GM19240 (cell line): ENCODE measurements at regions not wholly inside any gene's neighbourhood (a gene's known extent, or its start where the extent isn't known, plus 50 kb on each side); places are given as distances from the start of the nearest gene placed in this dataset.

Source experiments
- DNase-seq: peaks from one replicate; pipeline ENCODE4 v3.0.0; 2011; ENCODE audit warnings: low spot score; ENCODE audit not compliant: insufficient read length

DNA sequence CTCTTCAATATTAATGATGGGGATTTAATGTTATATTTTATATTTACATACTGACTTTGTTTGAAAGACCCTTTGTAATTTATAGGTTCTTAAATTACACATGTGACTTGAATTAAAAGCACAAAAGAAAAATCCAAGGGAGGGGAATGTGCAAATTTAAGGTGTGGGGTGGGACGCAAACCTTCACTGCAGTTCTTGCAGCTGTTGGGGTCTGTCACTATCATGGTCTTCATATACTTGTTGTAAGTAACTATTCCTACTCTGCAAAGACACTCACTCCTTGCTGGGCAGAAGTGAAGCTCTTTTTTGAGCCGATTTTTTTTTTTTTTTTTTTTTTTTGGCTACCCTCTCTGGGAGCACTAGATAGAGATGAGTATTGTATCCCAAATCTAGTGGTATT lies 505.3 kb downstream of the ARHGEF28 start:
- DNase-seq: no peak

DNA sequence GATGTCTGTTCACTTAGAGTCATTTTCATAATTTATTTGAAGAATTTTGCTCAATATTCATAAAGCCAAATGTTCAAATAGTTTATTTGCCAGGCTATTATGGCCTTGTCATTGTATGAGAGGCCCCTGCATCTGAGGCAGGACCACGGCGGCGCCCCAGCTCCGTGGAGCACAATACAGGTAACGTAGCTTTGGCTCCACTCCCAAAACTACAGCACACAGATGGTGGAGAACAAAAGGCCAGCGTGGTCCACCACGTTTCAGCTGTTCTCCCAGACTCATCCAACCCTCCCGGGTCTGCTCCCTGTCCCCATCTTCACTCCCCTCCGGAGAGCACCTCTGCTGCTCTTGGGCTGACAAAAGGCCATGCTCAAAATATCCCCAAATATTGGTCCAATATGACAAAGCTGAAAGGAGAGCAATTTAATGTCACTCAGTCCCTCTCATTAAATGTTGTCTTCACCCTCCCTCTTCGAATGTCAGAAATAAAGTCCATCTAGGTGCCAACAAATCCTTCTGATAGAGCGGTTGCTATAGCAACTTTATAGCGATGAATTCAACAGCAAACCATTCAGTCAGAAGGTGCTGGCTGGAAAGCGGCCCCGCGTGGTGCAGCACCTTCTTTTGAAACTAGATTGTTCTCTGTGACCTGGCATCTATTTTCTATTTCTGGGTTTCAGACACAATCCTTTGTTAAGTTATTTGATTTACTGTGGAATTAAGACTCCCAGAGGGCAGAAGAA lies 504.3 kb downstream of the ARHGEF28 start:
- DNase-seq: no peak

DNA sequence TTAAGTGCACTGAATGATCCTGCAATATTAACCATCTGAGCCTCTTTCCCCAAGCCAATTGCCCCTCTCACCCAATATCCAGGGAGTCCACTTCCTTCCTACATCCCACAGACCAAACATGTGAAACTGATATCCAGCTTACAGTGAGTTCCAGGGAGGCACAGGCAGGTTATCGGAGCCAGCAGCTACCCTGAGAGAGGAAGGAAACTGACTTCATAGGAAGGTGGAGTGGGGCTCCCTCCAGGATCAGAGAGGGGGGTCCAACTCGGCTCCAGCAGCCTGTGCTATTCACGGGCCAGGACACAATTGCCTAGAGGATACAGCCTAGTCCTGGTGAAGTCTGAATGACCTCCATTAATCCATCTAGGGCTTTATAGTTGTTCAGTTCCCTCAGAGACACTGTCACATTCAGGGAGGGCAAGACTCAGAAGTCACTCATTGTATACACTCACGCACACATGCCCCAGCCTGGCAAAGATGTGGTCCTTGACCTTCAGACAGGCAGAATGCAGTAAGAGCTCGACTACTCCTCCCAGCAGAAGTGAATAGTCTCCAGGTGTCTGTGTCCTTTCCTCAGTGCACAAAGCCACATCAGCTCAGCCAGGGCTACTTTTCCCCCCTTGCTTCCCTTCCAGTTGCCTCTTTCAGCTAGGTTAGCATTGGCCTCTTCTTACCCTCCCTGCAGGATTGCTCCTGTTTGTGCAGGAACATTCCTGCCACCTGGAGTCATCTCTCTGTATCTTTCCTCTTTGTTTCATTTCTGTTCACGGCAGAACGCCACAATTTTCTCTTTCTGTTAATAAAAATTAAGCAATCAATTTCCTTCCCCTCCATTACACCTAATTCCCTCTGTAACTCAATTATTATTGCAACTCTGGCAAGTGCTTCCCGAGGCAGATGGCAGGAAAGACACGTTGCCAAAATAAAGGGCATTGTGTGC lies 501.7 kb downstream of the ARHGEF28 start:
- DNase-seq: no peak

DNA sequence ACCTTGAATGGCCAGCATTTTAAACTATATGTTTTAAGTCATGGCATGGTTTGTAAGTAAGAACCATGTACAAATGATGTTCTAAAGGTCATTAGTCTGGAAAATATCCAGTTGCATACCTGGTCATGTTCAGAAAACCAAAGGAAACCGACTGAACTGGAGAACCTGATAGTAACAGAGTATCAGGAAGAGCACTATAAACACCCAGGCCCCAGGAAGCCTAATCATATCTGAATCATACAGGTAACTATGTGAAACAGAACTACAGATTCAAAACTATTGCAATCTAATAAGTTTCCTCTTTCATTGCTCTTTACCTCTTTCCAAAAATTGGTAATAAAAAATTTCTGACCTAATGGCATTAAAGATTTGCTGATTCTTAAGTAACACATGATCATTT lies 500.3 kb downstream of the ARHGEF28 start:
- no peak for DNase-seq

DNA sequence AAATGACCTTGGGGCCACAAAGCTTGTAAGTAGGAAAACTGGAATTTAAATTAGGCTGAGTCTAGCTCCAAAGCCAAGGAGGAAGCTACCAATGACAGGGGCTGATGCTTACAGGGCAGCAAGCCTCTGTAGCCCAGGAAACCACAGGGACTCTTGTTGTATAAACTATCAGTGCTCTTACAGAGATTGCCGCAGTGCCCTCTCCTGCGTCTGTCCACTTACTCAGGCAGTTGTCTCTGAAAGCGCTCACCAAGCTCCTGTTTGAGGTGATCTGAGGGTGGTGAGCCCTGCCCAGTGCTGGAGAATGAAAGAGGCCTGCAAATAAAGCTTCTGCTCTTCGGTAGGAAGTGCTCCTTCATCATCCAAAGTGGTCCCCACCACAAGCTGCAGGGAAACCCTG lies 498.8 kb downstream of the ARHGEF28 start:
- no peak for DNase-seq

DNA sequence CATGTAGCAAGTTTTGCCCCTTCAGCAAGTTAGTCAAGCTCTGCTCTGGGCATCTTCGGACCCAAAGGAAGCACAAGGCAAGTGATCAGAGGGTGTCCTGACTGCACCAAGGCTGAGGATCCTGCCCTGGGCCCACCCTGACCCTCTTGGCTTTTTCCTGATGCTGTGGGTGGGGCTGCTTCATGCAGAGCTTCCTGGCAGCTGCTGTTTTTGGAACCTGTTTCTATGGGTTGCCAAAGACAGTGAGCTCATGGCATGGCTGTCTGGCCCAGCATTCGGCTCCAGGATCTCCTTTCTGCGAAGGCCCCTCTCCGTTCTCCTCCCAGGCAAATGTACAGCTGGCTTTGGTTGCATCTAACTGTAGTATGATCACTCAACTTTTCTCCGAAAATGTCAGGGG lies 497.9 kb downstream of the ARHGEF28 start:
- DNase-seq: no peak

DNA sequence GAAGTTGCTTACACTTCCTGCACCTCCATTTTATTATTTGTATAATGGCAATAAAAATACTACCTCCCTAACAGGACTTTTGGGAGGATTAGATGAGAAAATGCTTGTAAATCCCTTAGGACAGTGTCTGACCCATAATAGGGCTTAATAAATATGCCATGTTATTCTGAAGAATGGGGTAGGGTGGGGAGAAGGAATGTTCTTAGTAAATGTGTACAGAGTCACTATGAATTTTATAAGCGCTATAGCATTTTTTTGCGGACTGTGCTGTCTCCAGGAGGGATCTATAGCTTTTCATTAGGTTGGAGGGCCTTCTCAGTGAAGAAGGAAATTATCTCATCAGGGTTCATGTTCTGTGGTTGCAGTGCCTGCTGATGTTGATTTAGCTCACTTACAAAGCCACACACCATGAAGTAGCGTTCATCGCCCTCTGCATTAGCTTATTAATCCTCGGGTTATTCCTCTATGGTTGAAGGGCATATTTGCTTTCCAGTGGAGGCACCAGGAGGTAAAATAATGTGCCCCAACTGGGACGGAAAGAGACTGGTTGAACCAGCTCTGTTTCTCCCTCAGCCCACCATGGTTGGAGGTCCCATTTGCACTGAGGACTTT lies 497.1 kb downstream of the ARHGEF28 start:
- DNase-seq: no peak

DNA sequence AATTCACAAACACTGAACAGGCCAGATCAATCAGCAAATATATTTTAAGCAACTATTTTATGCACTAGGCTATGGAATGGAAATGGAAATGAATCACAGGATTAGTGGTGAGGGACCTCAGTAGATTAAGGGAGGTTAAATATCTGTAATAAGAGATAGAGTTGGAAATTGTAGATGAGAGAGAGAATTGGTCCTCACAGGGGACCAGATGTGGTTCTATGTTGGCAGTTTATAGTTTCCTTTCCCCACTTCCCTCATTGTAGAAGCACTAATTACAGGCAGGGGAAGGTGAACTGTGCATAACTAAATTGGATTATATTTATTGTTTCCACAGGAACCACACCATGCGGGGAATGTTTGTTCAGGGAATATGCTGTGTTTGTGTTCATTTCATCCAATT lies 496.2 kb downstream of the ARHGEF28 start:
- DNase-seq: no peak

DNA sequence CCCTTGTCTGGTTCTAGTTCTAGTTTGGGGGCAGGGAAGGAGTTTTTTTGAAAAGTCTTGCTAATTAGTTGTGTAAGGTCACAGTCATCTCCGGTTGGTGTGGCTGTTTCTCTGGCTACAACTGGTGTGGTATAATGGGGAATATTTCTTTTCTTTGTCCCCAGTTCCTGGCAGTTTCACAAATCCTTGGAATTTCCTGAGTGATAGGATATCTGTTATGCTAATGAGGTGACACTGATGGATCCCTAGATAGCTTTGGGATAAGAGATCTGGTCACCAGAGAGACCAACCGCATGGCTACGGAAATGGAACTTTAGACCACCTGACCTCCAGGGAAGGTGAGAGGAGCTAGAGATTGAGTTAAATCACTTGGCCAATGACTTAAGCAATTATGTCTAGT lies 494.6 kb downstream of the ARHGEF28 start:
- DNase-seq: no peak

DNA sequence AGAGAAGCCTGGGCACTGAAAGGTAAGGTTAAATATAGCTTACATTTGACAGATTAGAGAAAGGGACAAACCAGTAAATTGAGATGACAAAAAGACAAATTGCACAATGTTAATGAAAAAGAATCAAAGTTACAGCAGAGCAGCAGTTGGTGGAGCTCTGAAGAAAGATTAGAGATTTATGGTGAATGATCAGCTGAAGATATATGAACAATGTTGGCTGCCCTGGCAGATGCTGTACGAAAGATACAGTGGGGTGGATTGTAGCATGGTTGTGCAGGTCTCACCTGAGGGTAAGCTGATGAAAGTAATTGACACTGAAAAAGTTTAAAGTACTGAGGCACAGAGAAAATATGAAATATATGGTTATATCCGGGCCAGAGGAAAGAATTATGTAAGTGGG lies 492.1 kb downstream of the ARHGEF28 start:
- DNase-seq: no peak

DNA sequence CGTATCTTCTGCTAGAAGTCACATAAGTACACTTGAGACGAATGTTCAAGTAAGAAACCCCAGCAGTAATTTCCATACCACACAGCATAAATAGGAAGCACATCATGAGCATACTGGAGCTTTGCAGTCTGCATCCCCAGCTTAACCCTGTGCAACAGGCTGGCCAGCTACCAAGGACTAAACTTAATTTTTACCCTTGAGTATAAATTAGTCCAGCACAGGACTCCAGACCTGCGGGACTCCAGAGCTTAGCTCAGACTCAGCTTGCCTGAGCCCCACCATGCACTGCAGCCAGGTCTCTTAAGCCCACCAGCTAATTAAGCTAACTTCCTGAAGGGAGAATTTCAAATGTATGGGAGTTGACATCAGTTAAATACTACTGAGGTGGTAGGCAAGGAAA lies 491.0 kb downstream of the ARHGEF28 start:
- DNase-seq: no peak

DNA sequence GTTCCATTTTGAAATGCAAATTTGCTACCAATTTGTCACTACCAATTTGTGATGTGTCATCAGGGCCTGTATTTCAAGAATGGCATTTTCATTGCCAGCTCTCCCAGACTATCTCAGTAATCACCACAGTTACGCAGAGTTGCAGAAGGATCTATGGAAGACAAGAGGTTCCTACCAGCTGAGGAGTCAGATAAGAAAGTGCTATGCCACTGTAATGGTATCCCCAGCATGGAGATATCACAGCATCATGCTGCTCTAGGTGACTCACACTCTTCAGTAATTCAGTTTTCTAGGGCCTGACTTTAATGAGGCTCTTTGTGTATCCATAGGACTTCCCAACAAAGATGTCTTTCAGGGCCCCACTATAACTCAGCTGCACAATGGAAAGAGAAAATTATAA lies 490.3 kb downstream of the ARHGEF28 start:
- DNase-seq: no peak

DNA sequence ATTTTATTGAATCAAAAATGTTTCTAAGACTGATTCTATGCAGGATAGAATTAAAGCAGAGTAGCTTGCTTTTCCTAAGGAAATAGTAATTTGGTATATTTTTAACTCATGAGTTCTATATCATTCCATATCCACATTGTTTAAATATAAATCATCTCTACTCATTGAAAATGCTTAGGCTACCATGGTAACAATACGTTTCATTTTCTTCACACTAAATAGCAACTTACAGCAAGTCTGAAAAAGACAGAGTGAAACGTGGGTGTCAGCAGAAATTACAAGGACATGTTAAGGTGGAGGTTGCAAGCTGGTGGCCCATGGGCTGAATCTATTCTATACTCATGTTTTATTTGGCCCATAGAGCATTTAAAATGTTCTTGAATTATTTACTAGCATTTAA lies 487.9 kb downstream of the ARHGEF28 start:
- no peak for DNase-seq

DNA sequence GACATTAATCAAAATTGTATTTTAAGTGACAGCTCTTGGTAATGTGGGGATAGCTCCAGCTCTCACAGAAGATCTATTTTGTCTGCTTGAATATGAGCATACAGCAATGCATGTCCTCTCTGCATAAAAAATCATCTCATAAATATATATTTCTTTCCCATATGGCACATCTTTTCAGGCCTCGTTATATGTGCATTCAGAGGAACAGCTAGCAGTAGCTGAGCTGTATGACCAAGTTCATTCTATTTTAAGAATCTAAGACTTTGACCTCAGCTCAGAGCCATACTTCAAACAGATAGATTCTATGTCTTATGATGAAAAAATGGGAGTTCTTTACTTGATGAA lies 487.2 kb downstream of the ARHGEF28 start:
- DNase-seq: no peak

DNA sequence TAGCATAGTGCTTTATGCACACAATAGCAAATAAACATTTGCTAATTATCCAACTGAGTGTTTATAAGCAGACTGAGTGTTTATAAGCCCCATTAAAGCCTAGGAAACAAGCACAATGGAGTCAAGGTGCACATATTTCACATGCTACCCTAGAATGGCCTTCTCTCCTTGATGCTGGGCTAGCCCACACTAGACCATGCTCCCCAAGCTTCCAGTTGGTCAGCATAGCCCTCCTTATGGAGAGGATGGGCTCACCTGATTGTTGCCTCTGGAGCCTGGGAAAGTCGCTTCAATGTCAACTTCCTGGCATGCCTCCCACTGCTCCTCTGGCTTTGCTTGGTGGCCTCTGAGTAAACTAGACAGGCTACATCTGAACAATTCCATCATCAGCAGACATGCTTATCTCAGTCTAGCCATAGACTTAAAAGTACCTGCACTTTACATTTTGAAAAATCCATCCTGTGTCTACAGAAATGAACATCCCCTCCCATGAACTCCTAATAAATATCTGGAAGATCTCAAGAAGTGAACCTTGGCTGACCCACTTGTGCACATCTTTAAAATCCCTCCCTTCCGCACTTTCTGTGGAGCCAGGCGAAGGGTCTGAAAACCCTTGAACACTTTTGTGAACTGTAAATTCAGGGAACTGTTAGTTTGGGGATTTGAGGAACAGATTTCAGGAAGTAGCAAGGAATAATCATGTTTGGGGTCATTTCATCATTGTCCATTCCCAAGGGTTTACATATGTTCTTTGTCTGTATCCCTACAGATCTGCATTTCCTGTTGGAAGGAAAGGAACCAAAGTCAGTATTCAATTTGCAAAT lies 486.6 kb downstream of the ARHGEF28 start:
- no peak for DNase-seq

DNA sequence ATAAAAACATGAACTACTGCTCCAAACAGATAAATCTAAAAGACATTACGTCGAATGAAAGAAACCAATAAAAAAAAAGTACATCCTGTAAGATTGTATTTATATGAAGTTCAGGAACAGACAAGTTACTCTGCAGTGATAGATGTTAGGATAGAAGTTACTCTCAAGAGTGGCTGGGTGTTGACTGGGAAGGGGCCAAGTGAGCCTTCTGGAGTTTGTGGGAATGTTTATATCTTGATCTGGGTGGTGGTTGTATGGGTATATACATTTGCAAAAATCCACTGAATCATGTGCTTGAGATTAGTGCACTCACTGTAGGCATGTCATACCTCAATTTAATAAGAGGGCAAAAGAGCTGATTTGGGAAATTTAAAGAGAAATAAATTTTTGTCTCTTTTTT lies 485.8 kb downstream of the ARHGEF28 start:
- DNase-seq: no peak

DNA sequence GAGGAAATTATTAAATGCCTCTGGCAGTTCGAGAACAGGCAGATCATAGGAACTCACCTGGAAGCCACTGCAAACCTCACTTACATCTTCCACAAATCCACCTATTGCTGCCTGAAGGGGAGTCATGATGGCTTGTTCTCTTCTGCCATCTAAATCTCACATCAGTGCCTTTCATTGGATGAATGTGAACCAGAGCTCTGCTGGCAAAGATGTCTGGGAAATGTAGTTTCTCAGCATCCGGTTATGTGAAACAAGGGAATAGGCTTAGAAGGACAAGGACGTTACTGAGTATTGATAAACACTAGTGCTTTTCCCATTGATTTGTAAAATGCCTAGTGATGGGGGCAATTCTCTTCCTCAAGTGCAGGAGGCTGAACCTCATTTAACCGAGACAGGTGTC lies 483.3 kb downstream of the ARHGEF28 start:
- DNase-seq: no peak

DNA sequence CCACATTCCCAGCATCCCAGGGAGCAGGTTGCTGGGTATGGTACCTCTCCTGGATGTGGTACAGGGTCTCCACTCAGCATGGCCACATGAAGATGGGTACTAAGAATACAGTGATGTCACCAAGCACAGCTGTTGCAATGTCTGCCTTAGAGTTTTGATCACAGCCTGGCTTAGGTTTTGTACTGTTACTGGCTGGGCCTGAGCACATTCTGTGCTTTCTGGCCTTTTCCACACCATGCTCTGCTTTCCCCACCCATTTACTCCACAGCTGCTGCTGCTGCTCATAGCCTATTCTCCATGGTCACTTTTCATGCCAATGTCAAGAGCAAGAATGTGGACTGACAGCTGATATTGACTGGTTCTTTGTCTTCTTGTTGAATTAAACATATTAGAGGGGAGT lies 481.9 kb downstream of the ARHGEF28 start:
- no peak for DNase-seq

DNA sequence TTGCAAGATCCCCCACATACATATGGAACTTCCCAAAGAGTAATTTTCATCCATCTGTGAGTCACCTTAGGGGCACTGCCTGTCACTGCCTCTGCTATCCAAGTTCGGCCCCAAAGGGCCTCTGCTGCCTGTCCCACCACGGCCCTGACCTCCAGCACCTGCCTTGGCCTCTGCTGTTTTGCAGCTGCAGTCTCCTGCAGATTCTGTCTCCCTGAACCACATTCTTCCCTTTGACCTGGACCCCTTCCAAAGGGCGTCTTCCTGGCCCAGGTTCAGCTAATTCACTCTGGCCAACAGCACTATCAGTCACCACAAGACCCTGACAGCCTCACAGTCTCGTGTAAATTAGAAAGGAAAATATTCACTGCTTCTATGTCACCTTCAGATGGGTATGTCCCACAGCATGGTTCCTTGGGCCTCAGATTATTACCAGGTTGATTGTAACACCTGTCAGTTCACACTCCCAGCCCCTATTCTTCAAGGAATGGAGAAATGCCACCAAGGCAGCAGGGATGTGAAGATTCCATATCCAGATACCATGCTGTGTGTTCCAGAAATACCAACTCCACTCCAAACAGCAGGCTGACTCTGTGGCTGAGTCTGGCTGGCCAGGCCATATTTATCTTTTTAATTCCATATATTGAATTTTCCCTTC lies 479.3 kb downstream of the ARHGEF28 start:
- DNase-seq: no peak

DNA sequence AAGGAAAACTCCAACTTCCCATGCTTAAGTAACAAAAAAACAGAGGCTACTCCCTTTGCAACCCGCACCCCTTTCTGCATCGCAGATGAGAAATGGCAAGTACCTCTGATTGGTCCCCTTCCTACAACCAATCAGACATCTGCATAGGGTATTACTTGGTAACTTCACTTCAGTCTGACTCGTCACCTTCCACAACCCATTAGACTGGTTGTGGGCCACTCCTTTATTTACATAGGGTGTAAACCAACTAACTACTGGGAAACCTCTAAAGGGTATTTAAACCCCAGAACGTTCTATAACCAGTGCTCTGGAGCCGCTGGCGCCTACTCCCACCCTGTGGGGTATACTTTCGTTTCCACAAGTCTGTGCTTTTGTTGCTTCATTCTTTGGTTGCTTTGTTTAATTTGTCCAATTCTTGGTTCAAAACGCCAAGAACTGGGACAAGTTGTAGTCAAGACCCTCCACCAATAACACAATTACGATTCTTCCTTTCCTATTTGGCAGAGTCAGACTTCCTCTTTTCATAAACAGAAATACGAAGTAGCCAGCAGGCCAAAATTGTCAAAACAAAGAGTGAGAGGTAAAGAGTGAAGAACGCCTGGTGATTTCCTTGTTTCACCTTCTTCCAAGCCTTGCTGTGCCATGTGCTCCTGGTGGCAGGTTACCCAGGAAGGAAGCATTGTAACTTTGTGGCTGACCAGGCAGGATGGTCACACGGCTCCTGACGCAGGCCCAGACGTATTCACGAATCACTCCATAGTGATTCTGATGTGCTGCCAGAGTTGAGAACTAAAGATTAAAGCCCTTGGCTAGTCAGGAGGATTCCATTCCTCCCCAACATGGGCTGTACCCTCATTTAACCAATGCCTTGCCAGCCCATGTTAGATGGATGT lies 477.4 kb downstream of the ARHGEF28 start:
- no peak for DNase-seq
